SK-N-SH (cell line): ENCODE measurements at regions not wholly inside any gene's neighbourhood (a gene's known extent, or its start where the extent isn't known, plus 50 kb on each side); places are given as distances from the start of the nearest gene placed in this dataset.
A peak's percentile ranks its signal among the peaks of the same experiment; 100 is the strongest.

Experiments used
- CTCF ChIA-PET: fragments of 300-600, 350-600 bp; formaldehyde crosslinking; extraction: SDS; loops from one replicate; lab custom pipeline; 2021; lab: Yijun Ruan, JAX
- POLR2A ChIA-PET: fragments of 350-600 bp; sonication (Branson Sonifier 250); formaldehyde crosslinking; extraction: SDS; loops from one replicate; lab custom pipeline; 2020; ENCODE audit warnings: antibody characterized with exemption, inconsistent platforms; lab: Yijun Ruan, JAX
- DNase-seq: peaks from one replicate; pipeline ENCODE4 v3.0.0; 2012
- H2AFZ ChIP-seq: fragments of 200-600 bp; sonication (generic); 2 replicates; pipeline ENCODE4 v1.8.1; 2016; ENCODE audit warnings: antibody characterized with exemption, mild to moderate bottlenecking, low read depth
- H3F3A ChIP-seq: fragments of 200-600 bp; sonication (generic); replicated peaks from 2 replicates; pipeline ENCODE3; 2016; ENCODE audit warnings: antibody characterized with exemption, mild to moderate bottlenecking; ENCODE audit not compliant: insufficient read depth
- H3K27ac ChIP-seq, 2 experiments: fragments of 200-500 bp in 1 of 2; fragments of 200-600 bp in 1 of 2; sonication (Bioruptor generic) in 1 of 2; sonication (generic), shearing (Covaris generic) in 1 of 2; 2 replicates each; pipeline versions ENCODE4 v1.5.1 to v1.6.1; 2014 to 2016; ENCODE audit warnings: low read depth in 2 of 2, inconsistent platforms in 1 of 2, low read length in 1 of 2, mild to moderate bottlenecking in 1 of 2, mixed read lengths in 1 of 2
- H3K27me3 ChIP-seq: fragments of 200-600 bp; sonication (generic), shearing (Covaris generic); 2 replicates; pipeline ENCODE4 v1.6.1; 2016; ENCODE audit warnings: mixed run types; ENCODE audit not compliant: insufficient read depth
- H3K36me3 ChIP-seq, 2 experiments: fragments of 200-500 bp in 1 of 2; fragments of 200-600 bp in 1 of 2; sonication (Bioruptor generic) in 1 of 2; sonication (generic) in 1 of 2; replicated peaks in 1 of 2; 2 replicates each; pipeline versions ENCODE3 to v1.5.1; 2014 to 2016; ENCODE audit warnings: low read length in 1 of 2, mild to moderate bottlenecking in 1 of 2; ENCODE audit not compliant: insufficient read depth in 2 of 2, control insufficient read depth in 1 of 2
- H3K4me1 ChIP-seq, 2 experiments: fragments of 200-500 bp in 1 of 2; fragments of 200-600 bp in 1 of 2; sonication (Bioruptor generic) in 1 of 2; sonication (generic), shearing (Covaris generic) in 1 of 2; 2 replicates each; pipeline versions ENCODE4 v1.5.1 to v1.6.1; 2014 to 2016; ENCODE audit warnings: low read depth in 1 of 2, low read length in 1 of 2, mixed run types in 1 of 2; ENCODE audit not compliant: insufficient read depth in 2 of 2, control insufficient read depth in 1 of 2
- H3K4me2 ChIP-seq: fragments of 200-600 bp; sonication (generic), shearing (Covaris generic); 2 replicates; pipeline ENCODE4 v1.6.1; 2017; ENCODE audit warnings: mixed run types
- H3K4me3 ChIP-seq, 2 experiments: fragments of 200-500 bp in 1 of 2; fragments of 200-600 bp in 1 of 2; sonication (Bioruptor generic) in 1 of 2; sonication (generic), shearing (Covaris generic) in 1 of 2; 2 replicates each; pipeline versions ENCODE4 v1.5.1 to v1.8.1; 2014 to 2016; ENCODE audit warnings: low read depth in 2 of 2, inconsistent platforms in 1 of 2, low read length in 1 of 2, mild to moderate bottlenecking in 1 of 2, mixed read lengths in 1 of 2, moderate library complexity in 1 of 2
- H3K79me2 ChIP-seq: fragments of 200-600 bp; sonication (generic); 2 replicates; pipeline ENCODE4 v1.8.1; 2017; ENCODE audit warnings: mild to moderate bottlenecking; ENCODE audit not compliant: insufficient read depth
- H3K9ac ChIP-seq: fragments of 200-600 bp; sonication (generic); 2 replicates; pipeline ENCODE4 v1.6.1; 2017; ENCODE audit warnings: mixed run types
- H3K9me2 ChIP-seq: fragments of 200-600 bp; sonication (generic); 2 replicates; pipeline ENCODE4 v1.6.1; 2017; ENCODE audit warnings: mixed run types
- H3K9me3 ChIP-seq: fragments of 200-600 bp; sonication (generic); 2 replicates; pipeline ENCODE4 v1.6.1; 2017; ENCODE audit warnings: mixed run types, mild to moderate bottlenecking, moderate library complexity
- H4K20me1 ChIP-seq: fragments of 200-600 bp; sonication (generic); 2 replicates; pipeline ENCODE4 v1.6.1; 2017; ENCODE audit warnings: mild to moderate bottlenecking, mixed run types; ENCODE audit not compliant: insufficient read depth
- CHD2 ChIP-seq: fragments of 150-350 bp; IDR thresholded peaks from 2 replicates; pipeline ENCODE4 v1.6.1; 2018; ENCODE audit warnings: low read length; ENCODE audit not compliant: partially characterized antibody
- CTCF ChIP-seq: fragments of 200-600 bp; sonication (generic); IDR thresholded peaks from 2 replicates; pipeline ENCODE4 v1.6.1; 2017; ENCODE audit warnings: antibody characterized with exemption, mild to moderate bottlenecking, moderate library complexity
- EP300 ChIP-seq, 2 experiments: IDR thresholded peaks; 2 replicates each; pipeline versions ENCODE4 v1.4.0 to v1.6.1; 2012; ENCODE audit warnings: borderline replicate concordance in 1 of 2, low read depth in 1 of 2, low read length in 1 of 2
- EZH2phosphoT487 ChIP-seq: fragments of 200-600 bp; sonication (generic); IDR thresholded peaks from 2 replicates; pipeline ENCODE4 v1.6.1; 2017; ENCODE audit warnings: low read depth, mixed run types, mild to moderate bottlenecking, antibody characterized with exemption, moderate library complexity, borderline replicate concordance
- FOSL2 ChIP-seq: IDR thresholded peaks from 2 replicates; pipeline ENCODE4 v1.4.0; 2012; ENCODE audit warnings: low read depth, mild to moderate bottlenecking, moderate library complexity, borderline replicate concordance
- IRF3 ChIP-seq: fragments of 150-350 bp; IDR thresholded peaks from 2 replicates; pipeline ENCODE4 v1.6.1; 2016; ENCODE audit warnings: mild to moderate bottlenecking, low read depth, low read length
- MAX ChIP-seq: IDR thresholded peaks from 2 replicates; pipeline ENCODE4 v1.4.0; 2012; ENCODE audit warnings: low read depth
- MEF2A ChIP-seq: IDR thresholded peaks from 2 replicates; pipeline ENCODE4 v1.4.0; 2012; ENCODE audit warnings: low read depth, borderline replicate concordance
- MXI1 ChIP-seq: IDR thresholded peaks from 2 replicates; pipeline ENCODE4 v1.6.1; 2012; ENCODE audit warnings: mild to moderate bottlenecking, low read depth, low read length, improper control_type of control experiment
- POLR2AphosphoS5 ChIP-seq: IDR thresholded peaks from 2 replicates; pipeline ENCODE4 v1.6.1; 2012; ENCODE audit warnings: low read depth, low read length
- RAD21 ChIP-seq: IDR thresholded peaks from 2 replicates; pipeline ENCODE4 v1.6.1; 2012; ENCODE audit warnings: mild to moderate bottlenecking, low read length
- RCOR1 ChIP-seq: fragments of 150-350 bp; IDR thresholded peaks from 2 replicates; pipeline ENCODE4 v1.6.1; 2017; ENCODE audit warnings: antibody characterized with exemption, low read length
- REST ChIP-seq: IDR thresholded peaks from 2 replicates; pipeline ENCODE4 v1.6.1; 2012; ENCODE audit warnings: mild to moderate bottlenecking, low read depth, low read length, moderate library complexity
- RXRA ChIP-seq: IDR thresholded peaks from 2 replicates; pipeline ENCODE4 v1.4.0; 2012; ENCODE audit warnings: low read depth, mild to moderate bottlenecking, borderline replicate concordance
- TEAD4 ChIP-seq: IDR thresholded peaks from 2 replicates; pipeline ENCODE4 v1.4.0; 2012; ENCODE audit warnings: mild to moderate bottlenecking, borderline replicate concordance; ENCODE audit not compliant: insufficient read depth
- USF2 ChIP-seq: fragments of 150-350 bp; IDR thresholded peaks from 2 replicates; pipeline ENCODE4 v1.6.1; 2017; ENCODE audit warnings: antibody characterized with exemption, low read length, low read depth, borderline replicate concordance
- YY1 ChIP-seq: IDR thresholded peaks from 2 replicates; pipeline ENCODE4 v1.4.0; 2012; ENCODE audit warnings: low read depth, mild to moderate bottlenecking
- WGBS: methylation state at CpG from one replicate; pipeline ENCODE4 v1.1.6; 2017; ENCODE audit warnings: low lambda C conversion rate; 5-methylcytosine and 5-hydroxymethylcytosine counted together

- no peaks in the 10 kb centered on the region for H3K9me2 ChIP-seq
- H4K20me1 ChIP-seq: no peaks in the 10 kb centered on the region
- no peak overlapping the region for H3K27ac ChIP-seq
- H3K4me3 ChIP-seq: no peak overlapping the region
- no peak overlapping the region for H3K4me2 ChIP-seq
- peaks cover 0 to 6% of the 10 kb centered on the region in 2 experiments; a peak in 2 of 4 replicates for H3K4me1 ChIP-seq
- no peaks in the 10 kb centered on the region for H3F3A ChIP-seq
- no peak overlapping the region for H3K9ac ChIP-seq
- WGBS: 29% methylated on average over 2 of the region's 2 CpGs
- H3K27me3 ChIP-seq: no peaks in the 10 kb centered on the region; the same call in 1 of the 2 replicates
- POLR2A ChIA-PET: interaction anchor here (0.6 kb wide), 1 partner anchor 31 kb away, joined by 3 read pairs; no protein-coding TSS in a partner anchor
- DNase-seq: peak; percentile 30
- no peak for TF ChIP-seq RAD21
- TF ChIP-seq MEF2A: no peak
- TF ChIP-seq CHD2: no peak
- no peak for TF ChIP-seq IRF3
- TF ChIP-seq MXI1: no peak
- no peak for TF ChIP-seq MAX
- no peak for TF ChIP-seq YY1
- TF ChIP-seq EP300 (IDR thresholded peaks at IDR 0.05; ENCODE audit: borderline replicate concordance in 1 of 2, low read depth in 1 of 2, low read length in 1 of 2): no peak
- no peak for TF ChIP-seq RCOR1
- no peak for TF ChIP-seq FOSL2
- no peak for TF ChIP-seq RXRA
- no peak for TF ChIP-seq CTCF
- TF ChIP-seq, all 33 proteins: peak for 0
- no peaks in the 10 kb centered on the region for H3K9me3 ChIP-seq
- CTCF ChIA-PET: interaction anchor here (1.0 to 1.8 kb wide), 2 partner anchors 28 to 50 kb away, joined by 3 to 5 read pairs; no protein-coding TSS in a partner anchor
- H2AFZ ChIP-seq: no peak overlapping the region
- H3K79me2 ChIP-seq: no peaks in the 10 kb centered on the region
- no peaks in the 10 kb centered on the region for H3K36me3 ChIP-seq
These were observed 113.9 kb downstream of the QDPR start for GRCh38 chr4:17398035-17398434.

GRCh38 chr4:17397611-17398010 lies 114.3 kb downstream of the QDPR start:
- ChIA-PET CTCF (interaction anchor here (1.0 to 1.8 kb wide), 2 partner anchors 28 to 50 kb away, joined by 3 to 5 read pairs; no protein-coding TSS in a partner anchor), POLR2A (interaction anchor here (0.6 kb wide), 1 partner anchor 31 kb away, joined by 3 read pairs; no protein-coding TSS in a partner anchor)
- no peak overlapping the region for H2AFZ ChIP-seq
- TF ChIP-seq POLR2AphosphoS5: no peak
- TF ChIP-seq USF2: no peak
- TF ChIP-seq RXRA: no peak
- TF ChIP-seq EZH2phosphoT487: no peak
- TF ChIP-seq YY1: no peak
- TF ChIP-seq TEAD4: no peak
- no peak for TF ChIP-seq REST
- no peak for TF ChIP-seq CHD2
- no peak for TF ChIP-seq IRF3

More at GRCh38 chr4:17397611-17398010, 114.3 kb downstream of the QDPR start:
- Histone ChIP-seq H3K36me3 (no peaks in the 10 kb centered on the region), H3K27me3 (no peaks in the 10 kb centered on the region; the same call in 1 of the 2 replicates), H3F3A (no peaks in the 10 kb centered on the region), H3K9me2 (no peaks in the 10 kb centered on the region), H4K20me1 (no peaks in the 10 kb centered on the region), H3K27ac (no peak overlapping the region), H3K4me2 (no peak overlapping the region), H3K9me3 (no peaks in the 10 kb centered on the region), H3K4me3 (no peak overlapping the region), H3K9ac (no peak overlapping the region), H3K4me1 (peaks cover 0 to 6% of the 10 kb centered on the region in 2 experiments; a peak in 2 of 4 replicates), H3K79me2 (no peaks in the 10 kb centered on the region)
- no peak for DNase-seq
- 38% methylated on average over 3 of the region's 3 CpGs for WGBS
